Sigmoid colon (tissue), 6 donors: ENCODE measurements at regions not wholly inside any gene's neighbourhood (a gene's known extent, or its start where the extent isn't known, plus 50 kb on each side); places are given as distances from the start of the nearest gene placed in this dataset.

Experiments used
- DNase-seq: peaks from one replicate; pipeline ENCODE4 v3.0.0-alpha.2; 2019
- H3K27ac ChIP-seq, 4 donors: fragments of 200-600 bp; sonication (generic); one replicate each; pipeline ENCODE4 v1.5.1; 2016 to 2019; ENCODE audit warnings: mild to moderate bottlenecking in 1 of 4
- H3K27me3 ChIP-seq, 3 donors: fragments of 200-600 bp; sonication (generic); one replicate each; pipeline ENCODE4 v1.5.1; 2019; ENCODE audit warnings: mild to moderate bottlenecking in 1 of 3
- H3K36me3 ChIP-seq, 4 donors: fragments of 200-600 bp; sonication (generic); one replicate each; pipeline ENCODE4 v1.5.1; 2016 to 2019
- H3K4me1 ChIP-seq, 4 donors: fragments of 200-600 bp; sonication (generic); one replicate each; pipeline ENCODE4 v1.5.1; 2017 to 2019
- H3K4me3 ChIP-seq, 4 donors: fragments of 200-600 bp; sonication (generic); one replicate each; pipeline ENCODE4 v1.5.1; 2017 to 2019; ENCODE audit warnings: mild to moderate bottlenecking in 2 of 4, moderate library complexity in 1 of 4
- H3K9me3 ChIP-seq, 4 donors: fragments of 200-600 bp in 3 of 4; sonication (generic) in 3 of 4; one replicate each; pipeline versions ENCODE4 v1.5.1 to v1.6.1; 2013 to 2019
- EP300 ChIP-seq, 4 donors: sonication (generic); formaldehyde crosslinking; IDR thresholded peaks; one replicate each; pipeline ENCODE4 v1.6.1; 2017; ENCODE audit warnings: antibody characterized with exemption in 4 of 4
- POLR2A ChIP-seq, 2 donors: fragments of 450-650 bp; IDR thresholded peaks; one replicate each; pipeline ENCODE4 v1.6.1; 2016; ENCODE audit warnings: antibody characterized with exemption in 2 of 2, mild to moderate bottlenecking in 2 of 2, moderate library complexity in 2 of 2
- POLR2AphosphoS5 ChIP-seq, 4 donors: sonication (generic); formaldehyde crosslinking; IDR thresholded peaks; one replicate each; pipeline ENCODE4 v1.6.1; 2017; ENCODE audit warnings: antibody characterized with exemption in 4 of 4
- WGBS, 2 donors: extraction: QIAGEN DNeasy Blood & Tissue Kit; methylation state at CpG; one replicate each; pipeline ENCODE4 v1.1.7; 2013; 5-methylcytosine and 5-hydroxymethylcytosine counted together
- intact Hi-C: fragments of 100-400 bp; cut with DNase I; formaldehyde crosslinking; loops from one replicate; pipeline ENCODE4 v1.15.1; 2023
- TF ChIP-seq, protein P1 (sequence below), 4 experiments: fragments of 450-650 bp in 3 of 4; fragments of 200-600 bp in 1 of 4; IDR thresholded peaks; one replicate each; pipeline ENCODE4 v1.5.1; 2016 to 2019; ENCODE audit warnings: antibody characterized with exemption in 4 of 4, mild to moderate bottlenecking in 3 of 4, moderate library complexity in 2 of 4
- donor health status: healthy with polysubstance abuse.
- donor health status: healthy.

DNA sequence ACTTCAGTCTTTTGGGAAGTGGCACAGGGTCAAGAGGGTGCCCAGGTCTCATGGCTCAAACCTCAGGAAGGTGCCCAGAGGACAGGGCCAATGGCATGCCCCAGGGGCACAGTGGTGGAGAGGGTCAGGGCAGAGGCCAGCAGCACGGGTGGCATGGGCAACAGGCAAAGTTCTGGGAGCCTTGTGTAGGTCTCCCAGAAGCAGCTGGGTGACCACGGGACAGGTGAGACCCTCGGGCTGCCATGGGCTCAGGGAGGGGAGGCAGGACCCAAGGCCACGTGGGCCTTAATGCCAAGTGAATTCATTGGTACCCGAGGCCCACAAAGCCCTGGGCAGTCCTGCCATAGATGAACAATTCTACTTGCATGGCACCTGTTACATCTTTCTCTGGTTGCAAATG is 72.4 kb upstream of the ADAMTS2 start:
- 57 to 79% methylated on average over 5 of the region's 5 CpGs for WGBS, 2 donors
- H3K9me3 ChIP-seq = no peaks in the 10 kb centered on the region
- H3K27me3 ChIP-seq = peaks cover 0 to 15% (median 6%) of the 10 kb centered on the region in 3 donors
- H3K36me3 ChIP-seq = no peaks in the 10 kb centered on the region
- H3K4me3 ChIP-seq = no peak overlapping the region
- H3K27ac ChIP-seq = no peak overlapping the region
- DNase-seq = peak; percentile 52
- TF ChIP-seq, protein P1, sequence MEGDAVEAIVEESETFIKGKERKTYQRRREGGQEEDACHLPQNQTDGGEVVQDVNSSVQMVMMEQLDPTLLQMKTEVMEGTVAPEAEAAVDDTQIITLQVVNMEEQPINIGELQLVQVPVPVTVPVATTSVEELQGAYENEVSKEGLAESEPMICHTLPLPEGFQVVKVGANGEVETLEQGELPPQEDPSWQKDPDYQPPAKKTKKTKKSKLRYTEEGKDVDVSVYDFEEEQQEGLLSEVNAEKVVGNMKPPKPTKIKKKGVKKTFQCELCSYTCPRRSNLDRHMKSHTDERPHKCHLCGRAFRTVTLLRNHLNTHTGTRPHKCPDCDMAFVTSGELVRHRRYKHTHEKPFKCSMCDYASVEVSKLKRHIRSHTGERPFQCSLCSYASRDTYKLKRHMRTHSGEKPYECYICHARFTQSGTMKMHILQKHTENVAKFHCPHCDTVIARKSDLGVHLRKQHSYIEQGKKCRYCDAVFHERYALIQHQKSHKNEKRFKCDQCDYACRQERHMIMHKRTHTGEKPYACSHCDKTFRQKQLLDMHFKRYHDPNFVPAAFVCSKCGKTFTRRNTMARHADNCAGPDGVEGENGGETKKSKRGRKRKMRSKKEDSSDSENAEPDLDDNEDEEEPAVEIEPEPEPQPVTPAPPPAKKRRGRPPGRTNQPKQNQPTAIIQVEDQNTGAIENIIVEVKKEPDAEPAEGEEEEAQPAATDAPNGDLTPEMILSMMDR (IDR thresholded peaks at IDR 0.05) = no peak
- TF ChIP-seq POLR2A (IDR thresholded peaks at IDR 0.05) = no peak
- intact Hi-C loops = no loop called here
- H3K4me1 ChIP-seq = no peaks in the 10 kb centered on the region

DNA sequence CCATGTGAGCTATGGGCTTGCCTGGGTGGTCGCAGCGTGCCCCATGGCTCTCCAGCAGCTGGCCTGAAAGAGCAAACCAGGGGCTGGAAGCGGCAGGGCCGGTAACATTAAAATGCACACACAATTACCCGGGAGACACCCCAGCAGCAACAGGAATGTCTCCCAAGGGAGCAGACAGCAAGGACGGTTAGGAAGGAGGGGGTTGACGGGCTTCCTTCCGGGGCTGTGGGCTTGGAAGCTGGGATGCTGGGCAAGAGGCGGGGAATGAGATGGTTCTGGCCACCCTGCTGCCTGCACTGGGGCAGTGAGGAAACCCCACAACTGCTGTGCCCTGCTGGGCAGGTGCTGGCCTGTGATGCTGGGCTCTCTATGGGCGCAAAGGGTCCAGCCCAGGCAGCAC is 71.8 kb upstream of the ADAMTS2 start:
- peak; percentile 34 for DNase-seq
- peaks cover 0 to 15% (median 6%) of the 10 kb centered on the region in 3 donors for H3K27me3 ChIP-seq
- intact Hi-C loops = no loop called here
- H3K27ac ChIP-seq = no peak overlapping the region
- no peaks in the 10 kb centered on the region for H3K9me3 ChIP-seq
- no peak overlapping the region for H3K4me3 ChIP-seq
- no peaks in the 10 kb centered on the region for H3K36me3 ChIP-seq
- no peak for TF ChIP-seq EP300 (IDR thresholded peaks at IDR 0.05)
- TF ChIP-seq, protein P1 (IDR thresholded peaks at IDR 0.05) = no peak
- no peak for TF ChIP-seq POLR2AphosphoS5 (IDR thresholded peaks at IDR 0.05)
- no peaks in the 10 kb centered on the region for H3K4me1 ChIP-seq
- 51 to 59% methylated on average over 10 of the region's 10 CpGs for WGBS, 2 donors

DNA sequence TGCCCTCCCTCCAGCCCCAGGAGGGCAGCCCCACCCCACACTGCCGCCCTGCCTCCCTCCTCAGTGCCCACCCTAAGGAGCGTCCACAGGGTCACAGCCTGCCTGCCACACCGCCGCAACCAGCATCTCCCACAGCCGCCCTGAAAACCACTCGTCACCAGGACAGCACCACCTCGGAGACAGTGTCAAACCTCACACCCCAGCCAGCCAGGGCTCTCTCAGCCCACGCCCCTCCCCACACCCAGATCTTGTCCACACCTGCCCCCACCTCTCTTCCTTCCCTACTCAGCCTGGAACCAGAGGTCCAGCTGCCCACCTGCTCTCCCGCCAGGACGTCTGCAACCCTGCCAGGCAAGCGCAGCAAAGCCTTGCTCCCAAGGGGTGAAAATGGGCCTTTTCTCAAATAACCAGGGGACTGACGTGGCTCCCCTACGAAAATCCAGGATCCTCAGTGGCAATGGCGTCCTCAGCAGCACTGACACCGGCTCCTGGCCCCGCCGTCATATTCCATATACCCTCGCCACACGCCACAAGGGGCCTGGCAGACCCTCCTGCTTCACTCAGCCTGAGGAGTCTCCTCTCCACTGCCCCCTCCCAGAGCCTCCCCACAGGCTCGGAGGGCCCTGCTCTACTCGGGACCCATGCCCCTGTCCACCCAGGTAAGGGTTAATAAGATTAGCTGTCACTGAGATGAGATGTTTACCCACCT is 71.0 kb upstream of the ADAMTS2 start:
- Histone ChIP-seq H3K4me3 (no peak overlapping the region), H3K4me1 (no peaks in the 10 kb centered on the region), H3K9me3 (no peaks in the 10 kb centered on the region), H3K27ac (no peak overlapping the region), H3K36me3 (no peaks in the 10 kb centered on the region), H3K27me3 (peaks cover 0 to 15% (median 2%) of the 10 kb centered on the region in 3 donors)
- no peak for DNase-seq
- 76 to 85% methylated on average over 21 of the region's 21 CpGs for WGBS, 2 donors
- intact Hi-C loops = no loop called here
- TF ChIP-seq POLR2AphosphoS5 (IDR thresholded peaks at IDR 0.05) (no peak), POLR2A (IDR thresholded peaks at IDR 0.05) (no peak), EP300 (IDR thresholded peaks at IDR 0.05) (no peak)
- TF ChIP-seq, protein P1 (IDR thresholded peaks at IDR 0.05) = no peak

DNA sequence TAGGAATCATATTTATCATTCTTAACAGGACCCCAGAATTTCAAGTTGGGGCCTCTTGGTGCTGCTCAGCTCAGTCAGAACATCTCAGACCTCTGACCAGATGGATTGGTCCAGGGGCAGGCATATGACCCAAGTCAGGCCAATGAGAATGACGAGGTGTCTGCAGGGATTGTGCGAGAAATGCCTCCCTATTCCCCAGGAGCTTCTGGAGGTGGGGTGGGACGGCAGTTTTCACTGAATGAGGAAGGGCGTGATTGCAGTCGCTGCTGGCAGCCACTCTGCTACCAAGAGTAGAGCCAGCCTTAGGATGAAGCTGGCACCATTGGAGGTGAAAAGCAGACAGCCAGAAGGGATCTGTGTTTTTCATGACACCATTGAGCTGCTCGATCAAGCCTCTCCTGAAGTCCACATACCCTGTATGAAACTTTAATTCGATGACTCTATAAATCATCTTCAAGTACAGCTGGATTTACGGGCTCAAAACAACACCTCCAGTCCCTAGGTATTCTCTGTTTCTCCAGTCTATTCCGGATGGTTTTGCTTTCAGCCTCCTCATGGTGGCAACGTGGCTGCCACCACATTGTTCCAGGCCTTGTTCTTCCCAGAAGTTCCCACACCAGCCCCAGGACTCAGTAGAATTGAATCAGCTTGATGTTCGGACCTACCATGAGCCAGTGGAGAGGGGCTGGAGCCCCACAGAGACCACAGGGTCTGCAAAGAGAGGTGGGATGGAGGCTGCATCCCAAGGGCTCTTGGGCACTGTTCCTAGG is 70.2 kb upstream of the ADAMTS2 start:
- peaks cover 0 to 15% (median 0%) of the 10 kb centered on the region in 3 donors for H3K27me3 ChIP-seq
- WGBS, 2 donors = 80 to 90% methylated on average over 11 of the region's 11 CpGs
- no peak overlapping the region for H3K4me3 ChIP-seq
- H3K27ac ChIP-seq = no peak overlapping the region
- TF ChIP-seq, protein P1 (IDR thresholded peaks at IDR 0.05) = no peak
- no peak for TF ChIP-seq EP300 (IDR thresholded peaks at IDR 0.05)
- no peaks in the 10 kb centered on the region for H3K9me3 ChIP-seq
- no peak for DNase-seq
- H3K4me1 ChIP-seq = no peaks in the 10 kb centered on the region
- no peaks in the 10 kb centered on the region for H3K36me3 ChIP-seq
- intact Hi-C loops = no loop called here
